ENCODE measurements at regions not wholly inside any gene's neighbourhood (a gene's known extent, or its start where the extent isn't known, plus 50 kb on each side); places are given as distances from the start of the nearest gene placed in this dataset.

- TF ChIP-seq POLR2AphosphoS5 (IDR thresholded peaks at IDR 0.05; ENCODE audit: low read depth, low read length) (no peak), POLR2A (IDR thresholded peaks at IDR 0.05; ENCODE audit: low read depth, low read length) (no peak), TAF1 (IDR thresholded peaks at IDR 0.05; ENCODE audit: borderline replicate concordance, low read depth, low read length) (no peak)
- no peak for FAIRE-seq
- DNase-seq (ENCODE audit: insufficient read length): no peak
Observed at GRCh38 chr1:234924450-234925355, 203.9 kb downstream of the TOMM20 start.

GRCh38 chr1:234923626-234924025 lies 205.0 kb downstream of the TOMM20 start:
- FAIRE-seq (no peak), DNase-seq (ENCODE audit: insufficient read length) (no peak)
- TF ChIP-seq POLR2A (IDR thresholded peaks at IDR 0.05; ENCODE audit: low read depth, low read length) (no peak), TAF1 (IDR thresholded peaks at IDR 0.05; ENCODE audit: borderline replicate concordance, low read depth, low read length) (no peak), POLR2AphosphoS5 (IDR thresholded peaks at IDR 0.05; ENCODE audit: low read depth, low read length) (no peak)

GRCh38 chr1:234922987-234923386 lies 205.7 kb downstream of the TOMM20 start:
- TF ChIP-seq TAF1 (IDR thresholded peaks at IDR 0.05; ENCODE audit: borderline replicate concordance, low read depth, low read length) (no peak), POLR2A (IDR thresholded peaks at IDR 0.05; ENCODE audit: low read depth, low read length) (no peak), POLR2AphosphoS5 (IDR thresholded peaks at IDR 0.05; ENCODE audit: low read depth, low read length) (no peak)
- FAIRE-seq (no peak), DNase-seq (ENCODE audit: insufficient read length) (no peak)

- TF ChIP-seq POLR2A (IDR thresholded peaks at IDR 0.05; ENCODE audit: low read depth, low read length) (no peak), TAF1 (IDR thresholded peaks at IDR 0.05; ENCODE audit: borderline replicate concordance, low read depth, low read length) (no peak), POLR2AphosphoS5 (IDR thresholded peaks at IDR 0.05; ENCODE audit: low read depth, low read length) (no peak)
- FAIRE-seq: no peak
- DNase-seq (ENCODE audit: insufficient read length): no peak
Observed at GRCh38 chr1:234921266-234922062, 207.2 kb downstream of the TOMM20 start.

- no peak for DNase-seq (ENCODE audit: insufficient read length)
- no peak for FAIRE-seq
- TF ChIP-seq TAF1 (IDR thresholded peaks at IDR 0.05; ENCODE audit: borderline replicate concordance, low read depth, low read length) (no peak), POLR2AphosphoS5 (IDR thresholded peaks at IDR 0.05; ENCODE audit: low read depth, low read length) (no peak), POLR2A (IDR thresholded peaks at IDR 0.05; ENCODE audit: low read depth, low read length) (no peak)
Observed at GRCh38 chr1:234920843-234921140, 207.8 kb downstream of the TOMM20 start.

GRCh38 chr1:234920136-234920842 lies 208.3 kb downstream of the TOMM20 start:
- FAIRE-seq: no peak
- DNase-seq (ENCODE audit: insufficient read length): no peak
- TF ChIP-seq TAF1 (IDR thresholded peaks at IDR 0.05; ENCODE audit: borderline replicate concordance, low read depth, low read length) (no peak), POLR2A (IDR thresholded peaks at IDR 0.05; ENCODE audit: low read depth, low read length) (no peak), POLR2AphosphoS5 (IDR thresholded peaks at IDR 0.05; ENCODE audit: low read depth, low read length) (no peak)

GRCh38 chr1:234918961-234919761 lies 209.5 kb downstream of the TOMM20 start:
- TF ChIP-seq POLR2A (IDR thresholded peaks at IDR 0.05; ENCODE audit: low read depth, low read length): no peak
- no peak for TF ChIP-seq TAF1 (IDR thresholded peaks at IDR 0.05; ENCODE audit: borderline replicate concordance, low read depth, low read length)
- TF ChIP-seq POLR2AphosphoS5 (IDR thresholded peaks at IDR 0.05; ENCODE audit: low read depth, low read length): no peak
- DNase-seq (ENCODE audit: insufficient read length): no peak
- no peak for FAIRE-seq

GRCh38 chr1:234918181-234918841 lies 210.3 kb downstream of the TOMM20 start:
- no peak for DNase-seq (ENCODE audit: insufficient read length)
- no peak for FAIRE-seq
- no peak for TF ChIP-seq POLR2A (IDR thresholded peaks at IDR 0.05; ENCODE audit: low read depth, low read length)
- TF ChIP-seq TAF1 (IDR thresholded peaks at IDR 0.05; ENCODE audit: borderline replicate concordance, low read depth, low read length): no peak
- TF ChIP-seq POLR2AphosphoS5 (IDR thresholded peaks at IDR 0.05; ENCODE audit: low read depth, low read length): no peak

GRCh38 chr1:234917495-234918180 lies 211.0 kb downstream of the TOMM20 start:
- FAIRE-seq (no peak), DNase-seq (ENCODE audit: insufficient read length) (no peak)
- TF ChIP-seq TAF1 (IDR thresholded peaks at IDR 0.05; ENCODE audit: borderline replicate concordance, low read depth, low read length) (no peak), POLR2A (IDR thresholded peaks at IDR 0.05; ENCODE audit: low read depth, low read length) (no peak), POLR2AphosphoS5 (IDR thresholded peaks at IDR 0.05; ENCODE audit: low read depth, low read length) (no peak)

- FAIRE-seq: no peak
- TF ChIP-seq POLR2AphosphoS5 (IDR thresholded peaks at IDR 0.05; ENCODE audit: low read depth, low read length) (no peak), POLR2A (IDR thresholded peaks at IDR 0.05; ENCODE audit: low read depth, low read length) (no peak), TAF1 (IDR thresholded peaks at IDR 0.05; ENCODE audit: borderline replicate concordance, low read depth, low read length) (no peak)
- DNase-seq (ENCODE audit: insufficient read length): no peak
Observed at GRCh38 chr1:234916840-234917239, 211.8 kb downstream of the TOMM20 start.
